HCT116 (cell line): ENCODE measurements at regions not wholly inside any gene's neighbourhood (a gene's known extent, or its start where the extent isn't known, plus 50 kb on each side); places are given as distances from the start of the nearest gene placed in this dataset.
A peak's percentile ranks its signal among the peaks of the same experiment; 100 is the strongest.

Experiments
- ATAC-seq: fragments of 200-7000 bp; cut with Tn5 transposase; 2 replicates; pipeline ENCODE4 v1.9.1; 2020; ENCODE audit warnings: mild to moderate bottlenecking, moderate library complexity
- BruUV-seq: library from RNA; stranded (reverse); fragments of 400-500 nt; replicated peaks from 2 replicates; lab custom pipeline; 2021; lab: Mats Ljungman, UMichigan
- CTCF ChIA-PET: fragments of 300-600 bp; sonication (Branson Sonifier 250); formaldehyde crosslinking; loops from one replicate; lab custom pipeline; 2021; ENCODE audit warnings: antibody characterized with exemption; lab: Charles Lee
- POLR2A ChIA-PET: fragments of 300-600, 350-600 bp; sonication (Branson Sonifier 250); formaldehyde crosslinking; loops from one replicate; lab custom pipeline; 2021; ENCODE audit warnings: antibody characterized with exemption; lab: Charles Lee
- RAD21 ChIA-PET, 2 experiments: fragments of 300-600 bp; sonication (Branson Sonifier 250); formaldehyde crosslinking; loops; one replicate each; lab custom pipeline; 2023; ENCODE audit warnings: low total read pairs in 2 of 2; ENCODE audit not compliant: uncharacterized antibody in 2 of 2, unreplicated experiment in 2 of 2, low non-redundant PET in 1 of 2; lab: Charles Lee
- DNase-seq: peaks from one replicate; pipeline ENCODE4 v3.0.0-alpha.2; 2010; ENCODE audit warnings: low read depth, low spot score
- H2AFZ ChIP-seq: fragments of 200-600 bp; shearing (Covaris generic), sonication (generic); 2 replicates; pipeline ENCODE4 v1.6.1; 2017; ENCODE audit warnings: low read depth, mixed run types, mixed read lengths, antibody characterized with exemption, low read length; ENCODE audit not compliant: poor library complexity, severe bottlenecking
- H3K27ac ChIP-seq: 2 replicates; pipeline ENCODE4 v1.5.1; 2012; ENCODE audit warnings: low read depth, low read length
- H3K27me3 ChIP-seq: fragments of 200-600 bp; sonication (generic); 2 replicates; pipeline ENCODE4 v1.6.1; 2016; ENCODE audit warnings: mixed run types, low read length, mixed read lengths; ENCODE audit not compliant: insufficient read depth
- H3K36me3 ChIP-seq, 2 experiments: fragments of 200-500 bp in 1 of 2; fragments of 200-600 bp in 1 of 2; sonication (Bioruptor generic) in 1 of 2; sonication (generic) in 1 of 2; 2 replicates each; pipeline versions ENCODE4 v1.5.1 to v1.6.1; 2014 to 2016; ENCODE audit warnings: low read length in 2 of 2, inconsistent platforms in 1 of 2, mixed read lengths in 1 of 2, mixed run types in 1 of 2; ENCODE audit not compliant: insufficient read depth in 2 of 2, control insufficient read depth in 1 of 2
- H3K4me1 ChIP-seq, 2 experiments: fragments of 200-600 bp in 1 of 2; sonication (generic) in 1 of 2; 2 replicates each; pipeline versions ENCODE4 v1.5.1 to v1.6.1; 2012 to 2017; ENCODE audit warnings: low read length in 2 of 2, inconsistent platforms in 1 of 2, mild to moderate bottlenecking in 1 of 2, mixed read lengths in 1 of 2, mixed run types in 1 of 2, moderate library complexity in 1 of 2; ENCODE audit not compliant: insufficient read depth in 2 of 2, control insufficient read depth in 1 of 2
- H3K4me2 ChIP-seq: fragments of 200-600 bp; sonication (generic); 2 replicates; pipeline ENCODE4 v1.6.1; 2017; ENCODE audit warnings: mixed run types, low read length, mixed read lengths
- H3K4me3 ChIP-seq, 2 experiments: fragments of 200-600 bp in 1 of 2; sonication (generic) in 1 of 2; replicated peaks in 1 of 2; 2 replicates each; pipeline ENCODE4 v1.5.1; 2011 to 2016; ENCODE audit warnings: low read length in 2 of 2, control low read depth in 1 of 2, low read depth in 1 of 2, mild to moderate bottlenecking in 1 of 2, mixed read lengths in 1 of 2, mixed run types in 1 of 2
- H3K79me2 ChIP-seq: fragments of 200-600 bp; sonication (generic); 2 replicates; pipeline ENCODE4 v1.6.1; 2017; ENCODE audit warnings: mild to moderate bottlenecking, mixed run types, low read length, moderate library complexity, mixed read lengths; ENCODE audit not compliant: insufficient read depth
- H3K9ac ChIP-seq: fragments of 200-600 bp; sonication (generic); 2 replicates; pipeline ENCODE4 v1.6.1; 2016; ENCODE audit warnings: low read length, mixed read lengths
- H3K9me2 ChIP-seq: fragments of 200-600 bp; sonication (generic), shearing (Covaris generic); 2 replicates; pipeline ENCODE4 v1.6.1; 2017; ENCODE audit warnings: mixed run types, mild to moderate bottlenecking, moderate library complexity; ENCODE audit not compliant: insufficient read depth
- H3K9me3 ChIP-seq, 2 experiments: fragments of 200-500 bp in 1 of 2; fragments of 200-600 bp in 1 of 2; sonication (Bioruptor generic) in 1 of 2; sonication (generic) in 1 of 2; 2 replicates each; pipeline ENCODE4 v1.6.1; 2014 to 2017; ENCODE audit warnings: low read length in 2 of 2, mixed read lengths in 2 of 2, inconsistent platforms in 1 of 2, low read depth in 1 of 2, mild to moderate bottlenecking in 1 of 2, mixed run types in 1 of 2, moderate library complexity in 1 of 2; ENCODE audit not compliant: control insufficient read depth in 1 of 2, insufficient read depth in 1 of 2
- H4K20me1 ChIP-seq: fragments of 200-600 bp; sonication (generic), shearing (Covaris generic); 2 replicates; pipeline ENCODE4 v1.6.1; 2017; ENCODE audit warnings: mixed run types, mild to moderate bottlenecking, moderate library complexity; ENCODE audit not compliant: insufficient read depth
- CBX3 ChIP-seq: IDR thresholded peaks from 2 replicates; pipeline ENCODE4 v1.6.1; 2012; ENCODE audit warnings: low read depth
- CTCF ChIP-seq, 3 experiments: fragments of 200-600 bp in 1 of 3; sonication (generic) in 1 of 3; IDR thresholded peaks in 2 of 3; conservative IDR thresholded peaks in 1 of 3; 2 replicates each; pipeline ENCODE4 v1.5.1; 2012 to 2017; ENCODE audit warnings: low read depth in 2 of 3, low read length in 2 of 3, antibody characterized with exemption in 1 of 3, borderline replicate concordance in 1 of 3, control low read depth in 1 of 3, mild to moderate bottlenecking in 1 of 3, mixed read lengths in 1 of 3, mixed run types in 1 of 3, moderate library complexity in 1 of 3; ENCODE audit not compliant: insufficient read depth in 1 of 3
- ELF1 ChIP-seq: IDR thresholded peaks from 2 replicates; pipeline ENCODE4 v1.6.1; 2012; ENCODE audit warnings: low read depth, borderline replicate concordance
- FOSL1 ChIP-seq: IDR thresholded peaks from 2 replicates; pipeline ENCODE4 v1.6.1; 2012; ENCODE audit warnings: low read depth
- RAD21 ChIP-seq: IDR thresholded peaks from 2 replicates; pipeline ENCODE4 v1.6.1; 2012; ENCODE audit warnings: low read depth, mild to moderate bottlenecking
- REST ChIP-seq: IDR thresholded peaks from 2 replicates; pipeline ENCODE4 v1.6.1; 2012; ENCODE audit warnings: low read depth
- ZBTB33 ChIP-seq: IDR thresholded peaks from 2 replicates; pipeline ENCODE4 v1.6.1; 2011; ENCODE audit warnings: mild to moderate bottlenecking, low read length, moderate library complexity; ENCODE audit not compliant: insufficient replicate concordance; ENCODE audit errors: extremely low read depth
- intact Hi-C: fragments of 100-400 bp; cut with micrococcal nuclease; formaldehyde crosslinking; loops from 2 replicates; pipeline ENCODE4 v1.10.0; 2022

GRCh38 chr22:17283423-17283822 lies 64.2 kb upstream of the ADA2 start:
- Histone ChIP-seq H3K27me3 (no peaks in the 10 kb centered on the region), H3K9ac (no peak overlapping the region), H3K4me2 (no peak overlapping the region), H3K9me3 (no peaks in the 10 kb centered on the region), H3K27ac (no peak overlapping the region), H3K4me3 (no peak overlapping the region), H3K79me2 (no peaks in the 10 kb centered on the region), H4K20me1 (no peaks in the 10 kb centered on the region), H3K9me2 (no peaks in the 10 kb centered on the region), H2AFZ (no peak overlapping the region), H3K36me3 (no peaks in the 10 kb centered on the region), H3K4me1 (no peaks in the 10 kb centered on the region)
- CTCF ChIA-PET, result no interaction called here
- TF ChIP-seq REST (no peak), CTCF (IDR thresholded peaks at IDR 0.05 in 2 of 3, conservative IDR thresholded peaks at IDR 0.05 in 1 of 3; ENCODE audit: borderline replicate concordance in 1 of 3, insufficient read depth in 1 of 3, low read depth in 2 of 3, low read length in 2 of 3) (0 out of 6 replicates have a peak, but pooled peaks of 1 of the 3 experiments have one; percentile 6)
- RAD21 ChIA-PET, result no interaction called here
- no TSS peak for BruUV-seq
- POLR2A ChIA-PET, result no interaction called here
- DNase-seq (no peak), ATAC-seq (peak; percentile 67)
- intact Hi-C loops, result no loop called here

- no TSS peak for BruUV-seq
- Histone ChIP-seq H2AFZ (no peak overlapping the region), H4K20me1 (no peaks in the 10 kb centered on the region), H3K27ac (no peak overlapping the region), H3K36me3 (no peaks in the 10 kb centered on the region), H3K9ac (no peak overlapping the region), H3K27me3 (no peaks in the 10 kb centered on the region), H3K9me2 (no peaks in the 10 kb centered on the region), H3K4me3 (no peak overlapping the region), H3K79me2 (no peaks in the 10 kb centered on the region), H3K4me2 (no peak overlapping the region), H3K9me3 (no peaks in the 10 kb centered on the region), H3K4me1 (no peaks in the 10 kb centered on the region)
- ATAC-seq (no peak), DNase-seq (no peak)
- intact Hi-C loops, result no loop called here
- RAD21 ChIA-PET, result no interaction called here
- POLR2A ChIA-PET, result no interaction called here
- CTCF ChIA-PET, result no interaction called here
- TF ChIP-seq ZBTB33, result no peak
- TF ChIP-seq RAD21, result no peak
- TF ChIP-seq ELF1, result no peak
- no peak for TF ChIP-seq FOSL1
- no peak for TF ChIP-seq REST
- TF ChIP-seq CBX3, result no peak
Measured at GRCh38 chr22:17281440-17281841, 62.2 kb upstream of the ADA2 start.
